ENCODE measurements at regions not wholly inside any gene's neighbourhood (a gene's known extent, or its start where the extent isn't known, plus 50 kb on each side); places are given as distances from the start of the nearest gene placed in this dataset.

GRCh38 chr12:75823475-75823874 is 208.1 kb downstream of the PHLDA1 start:
- ATAC-seq, result no peak
- 0% methylated on average over 1 of the region's 1 CpG for WGBS (ENCODE audit: insufficient coverage, low coverage, missing lambda C conversion rate)
- CTCF ChIA-PET (ENCODE audit: low intra/inter-chr PET ratio), result no interaction called here
- H3K9me3 ChIP-seq (replicated peaks; ENCODE audit: control insufficient read depth, insufficient read depth, low read depth, low read length), result no peaks in the 10 kb centered on the region
- H3K4me1 ChIP-seq (replicated peaks in 1 of 2; ENCODE audit: control insufficient read depth in 2 of 2, insufficient read depth in 2 of 2, low read length in 2 of 2), result no peaks in the 10 kb centered on the region; a peak in 1 of 5 replicates
- H3K4me3 ChIP-seq, result no peak overlapping the region
- TF ChIP-seq ZNF586 (CRISPR knock-in tag; conservative IDR thresholded peaks at IDR 0.05) (no peak), ZHX1 (conservative IDR thresholded peaks at IDR 0.05; ENCODE audit: low read length) (no peak), ZNF282 (CRISPR knock-in tag; IDR thresholded peaks at IDR 0.05) (no peak), CTBP1 (IDR thresholded peaks at IDR 0.05; ENCODE audit: borderline replicate concordance) (no peak), TARDBP (IDR thresholded peaks at IDR 0.05) (no peak), RNF2 (IDR thresholded peaks at IDR 0.05) (no peak), MITF (IDR thresholded peaks at IDR 0.05) (no peak), ZNF699 (CRISPR knock-in tag; IDR thresholded peaks at IDR 0.05; ENCODE audit: insufficient replicate concordance) (no peak), RUNX1 (IDR thresholded peaks at IDR 0.05; ENCODE audit: low read depth) (no peak), NR1H2 (CRISPR knock-in tag; IDR thresholded peaks at IDR 0.05) (no peak), U2AF1 (optimal IDR thresholded peaks at IDR 0.05; ENCODE audit: low read depth, low read length) (no peak), RHOXF2B (CRISPR knock-in tag; conservative IDR thresholded peaks at IDR 0.05) (no peak), KDM2B (CRISPR knock-in tag; IDR thresholded peaks at IDR 0.05) (no peak)
- no peaks in the 10 kb centered on the region for H3K9me1 ChIP-seq (ENCODE audit: control insufficient read depth, insufficient read depth, low read length)
- intact Hi-C loops (cut with micrococcal nuclease) (no loop called here), in situ Hi-C loops (cut with MboI) (no loop called here)
- H3K27ac ChIP-seq (ENCODE audit: extremely low read depth, low read depth, low read length), result no peak overlapping the region
- no peaks in the 10 kb centered on the region for H3K79me2 ChIP-seq (ENCODE audit: control insufficient read depth, insufficient read depth, low read length)
- no TSS peak for BruUV-seq (replicated peaks)
- POLR2A ChIA-PET, result no interaction called here
- no peak for DNase-seq (ENCODE audit: extremely low read depth in 1 of 4, low spot score in 3 of 4)
- H4K20me1 ChIP-seq (replicated peaks; ENCODE audit: control insufficient read depth, insufficient read depth, low read length), result no peaks in the 10 kb centered on the region
- no peak overlapping the region for H2AFZ ChIP-seq (ENCODE audit: low read depth, low read length)
- H3K36me3 ChIP-seq (ENCODE audit: control insufficient read depth, insufficient read depth, low read length), result no peaks in the 10 kb centered on the region
- no peak overlapping the region for H3K9ac ChIP-seq (ENCODE audit: insufficient read depth in 1 of 2, low read depth in 2 of 2, low read length in 2 of 2)
- FAIRE-seq, result no peak
- H3K4me2 ChIP-seq (ENCODE audit: insufficient read depth, low read length), result no peak overlapping the region
- H3K27me3 ChIP-seq (ENCODE audit: control insufficient read depth in 2 of 2, insufficient read depth in 2 of 2, low read length in 2 of 2), result no peaks in the 10 kb centered on the region; a peak in 1 of 5 replicates
